ENCODE measurements at regions not wholly inside any gene's neighbourhood (a gene's known extent, or its start where the extent isn't known, plus 50 kb on each side); places are given as distances from the start of the nearest gene placed in this dataset.
A peak's percentile ranks its signal among the peaks of the same experiment; 100 is the strongest.

GRCh38 chrX:21168401-21169160 lies 205.6 kb upstream of the CNKSR2 start:
- H3K4me3 ChIP-seq (ENCODE audit: low read depth, low read length), result no peak overlapping the region
- TF ChIP-seq, protein P1, sequence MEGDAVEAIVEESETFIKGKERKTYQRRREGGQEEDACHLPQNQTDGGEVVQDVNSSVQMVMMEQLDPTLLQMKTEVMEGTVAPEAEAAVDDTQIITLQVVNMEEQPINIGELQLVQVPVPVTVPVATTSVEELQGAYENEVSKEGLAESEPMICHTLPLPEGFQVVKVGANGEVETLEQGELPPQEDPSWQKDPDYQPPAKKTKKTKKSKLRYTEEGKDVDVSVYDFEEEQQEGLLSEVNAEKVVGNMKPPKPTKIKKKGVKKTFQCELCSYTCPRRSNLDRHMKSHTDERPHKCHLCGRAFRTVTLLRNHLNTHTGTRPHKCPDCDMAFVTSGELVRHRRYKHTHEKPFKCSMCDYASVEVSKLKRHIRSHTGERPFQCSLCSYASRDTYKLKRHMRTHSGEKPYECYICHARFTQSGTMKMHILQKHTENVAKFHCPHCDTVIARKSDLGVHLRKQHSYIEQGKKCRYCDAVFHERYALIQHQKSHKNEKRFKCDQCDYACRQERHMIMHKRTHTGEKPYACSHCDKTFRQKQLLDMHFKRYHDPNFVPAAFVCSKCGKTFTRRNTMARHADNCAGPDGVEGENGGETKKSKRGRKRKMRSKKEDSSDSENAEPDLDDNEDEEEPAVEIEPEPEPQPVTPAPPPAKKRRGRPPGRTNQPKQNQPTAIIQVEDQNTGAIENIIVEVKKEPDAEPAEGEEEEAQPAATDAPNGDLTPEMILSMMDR (IDR thresholded peaks at IDR 0.05; ENCODE audit: insufficient read depth, low read depth, low read length), result no peak
- DNase-seq (ENCODE audit: low read depth), result no peak

DNA sequence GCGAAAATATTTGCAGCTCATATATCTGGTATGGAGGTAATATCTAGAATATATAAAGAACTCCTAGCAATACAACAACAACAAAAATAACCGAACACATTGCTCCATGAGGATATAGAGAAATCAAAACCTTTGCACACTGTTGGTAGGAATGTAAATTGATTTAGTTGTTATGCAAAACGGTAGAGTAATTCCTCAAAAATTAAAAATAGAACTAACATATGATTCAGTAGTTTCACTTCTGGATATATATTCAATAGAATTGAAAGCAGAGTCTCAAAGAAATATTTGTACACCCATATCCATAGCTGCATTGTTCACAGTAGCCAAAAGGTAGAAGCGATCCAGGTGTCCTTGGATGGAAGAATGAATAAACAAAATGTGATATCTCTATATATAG lies 203.0 kb upstream of the CNKSR2 start:
- TF ChIP-seq, protein P1 (IDR thresholded peaks at IDR 0.05; ENCODE audit: insufficient read depth, low read depth, low read length), result no peak
- DNase-seq (ENCODE audit: low read depth), result no peak
- no peak overlapping the region for H3K4me3 ChIP-seq (ENCODE audit: low read depth, low read length)

DNA sequence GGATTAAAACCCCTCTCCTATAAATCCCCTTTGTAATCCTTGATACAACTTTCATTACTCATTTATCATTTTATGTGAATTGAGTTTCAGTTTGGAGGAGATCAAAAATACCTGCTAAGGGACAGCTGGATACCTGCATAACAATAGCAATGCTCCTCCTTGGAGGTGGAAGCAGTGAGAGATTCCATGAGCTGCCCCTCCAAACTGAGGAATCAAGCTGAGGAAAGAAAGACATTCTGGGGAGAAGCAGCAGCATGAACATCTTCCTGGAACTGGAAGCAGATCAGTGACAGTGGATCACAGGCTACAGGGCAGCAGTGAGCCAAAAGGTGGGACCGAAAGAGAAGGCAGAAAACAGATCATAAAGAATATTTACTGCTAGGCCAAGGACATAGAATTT lies 199.8 kb upstream of the CNKSR2 start:
- H3K4me3 ChIP-seq (ENCODE audit: low read depth, low read length), result no peak overlapping the region
- DNase-seq (ENCODE audit: low read depth), result no peak
- TF ChIP-seq, protein P1 (IDR thresholded peaks at IDR 0.05; ENCODE audit: insufficient read depth, low read depth, low read length), result no peak

GRCh38 chrX:21176921-21177571 lies 197.2 kb upstream of the CNKSR2 start:
- TF ChIP-seq, protein P1 (IDR thresholded peaks at IDR 0.05; ENCODE audit: insufficient read depth, low read depth, low read length), result no peak
- no peak overlapping the region for H3K4me3 ChIP-seq (ENCODE audit: low read depth, low read length)
- peak; percentile 1 for DNase-seq (ENCODE audit: low read depth)

GRCh38 chrX:21181232-21181853 lies 192.9 kb upstream of the CNKSR2 start:
- H3K4me3 ChIP-seq (ENCODE audit: low read depth, low read length), result no peak overlapping the region
- DNase-seq (ENCODE audit: low read depth), result no peak
- TF ChIP-seq, protein P1 (IDR thresholded peaks at IDR 0.05; ENCODE audit: insufficient read depth, low read depth, low read length), result no peak

- no peak for DNase-seq (ENCODE audit: low read depth)
- H3K4me3 ChIP-seq (ENCODE audit: low read depth, low read length), result no peak overlapping the region
- TF ChIP-seq, protein P1 (IDR thresholded peaks at IDR 0.05; ENCODE audit: insufficient read depth, low read depth, low read length), result no peak
Measured at GRCh38 chrX:21193196-21193595, 181.0 kb upstream of the CNKSR2 start.

Data from fibroblast of villous mesenchyme (primary cell).